Heart left ventricle (tissue), 13 donors: ENCODE measurements at regions not wholly inside any gene's neighbourhood (a gene's known extent, or its start where the extent isn't known, plus 50 kb on each side); places are given as distances from the start of the nearest gene placed in this dataset.

ENCODE experiments used
- CTCF ChIP-seq, 12 donors: fragments of 200-600 bp; sonication (generic) in 4 of 12; IDR thresholded peaks; one replicate each; pipeline versions ENCODE4 v1.5.0 to v1.8.0; 2018 to 2022; ENCODE audit warnings: antibody characterized with exemption in 12 of 12, mild to moderate bottlenecking in 5 of 12
- POLR2A ChIP-seq, 2 donors: fragments of 450-650 bp; IDR thresholded peaks; one replicate each; pipeline ENCODE4 v1.6.1; 2017; ENCODE audit warnings: antibody characterized with exemption in 2 of 2, mild to moderate bottlenecking in 2 of 2, moderate library complexity in 2 of 2
- donor health status: ischemic (EF 13 %, LVEDD 7.1; RV severe dilation, severe dysfunction).
- donor health status: DM: no; HTN: yes; CAD: no.
- donor health status: DM: no; HTN: no; CAD: no.
- donor health status: ischemic (EF 25% LVEDD 6.9; RV normal size, moderate dysfunction).
- donor health status: ischemic (EF 25% LVEDD 5.7; RV mildly dilated, moderate dysfunction).
- donor health status: ischemic (EF 35%, LVEDD 5.7; RV mildly dilated, moderate dysfunction).
- donor health status: nonischemic (EF 11% LVEDD 7.7; RV severe dilation, severe dysfunction).
- donor health status: DM: yes; HTN: yes; CAD: no.
- donor health status: PGD.
- donor health status: ischemic (EF 29% LVEDD 5.4; RV normal size, mild dysfunction).
- donor health status: nonischemic (EF 23%, LVEDD 6.1; RV moderate dilation, normal function).

- no peak for TF ChIP-seq POLR2A (IDR thresholded peaks at IDR 0.05)
- no peak for TF ChIP-seq CTCF (IDR thresholded peaks at IDR 0.05)
Observed at GRCh38 chr3:3531476-3531875, 267.8 kb upstream of the LRRN1 start.
